Ishikawa (cell line): ENCODE measurements at regions not wholly inside any gene's neighbourhood (a gene's known extent, or its start where the extent isn't known, plus 50 kb on each side); places are given as distances from the start of the nearest gene placed in this dataset.

Source experiments
- CEBPB ChIP-seq: IDR thresholded peaks from 2 replicates; pipeline ENCODE4 v1.6.1; 2012
- EGR1 ChIP-seq: IDR thresholded peaks from 2 replicates; pipeline ENCODE4 v1.6.1; 2012
- EP300 ChIP-seq: IDR thresholded peaks from 2 replicates; pipeline ENCODE4 v1.6.1; 2012; ENCODE audit warnings: borderline replicate concordance
- FOXM1 ChIP-seq: IDR thresholded peaks from 2 replicates; pipeline ENCODE4 v1.6.1; 2012; ENCODE audit warnings: low read depth, borderline replicate concordance
- MAX ChIP-seq: IDR thresholded peaks from 2 replicates; pipeline ENCODE4 v1.6.1; 2012
- NFIC ChIP-seq: IDR thresholded peaks from 2 replicates; pipeline ENCODE4 v1.6.1; 2012
- RAD21 ChIP-seq: IDR thresholded peaks from 2 replicates; pipeline ENCODE4 v1.6.1; 2012; ENCODE audit warnings: low read depth
- REST ChIP-seq: IDR thresholded peaks from 2 replicates; pipeline ENCODE4 v1.6.1; 2012; ENCODE audit warnings: low read depth, mild to moderate bottlenecking
- TAF1 ChIP-seq: IDR thresholded peaks from 2 replicates; pipeline ENCODE4 v1.6.1; 2012; ENCODE audit warnings: low read depth, mild to moderate bottlenecking
- TEAD4 ChIP-seq: IDR thresholded peaks from 2 replicates; pipeline ENCODE4 v1.6.1; 2012
- YY1 ChIP-seq: IDR thresholded peaks from 2 replicates; pipeline ENCODE4 v1.6.1; 2012; ENCODE audit warnings: low read depth

- TF ChIP-seq EP300: no peak
- no peak for TF ChIP-seq REST
- TF ChIP-seq MAX: no peak
- no peak for TF ChIP-seq NFIC
- no peak for TF ChIP-seq EGR1
- TF ChIP-seq RAD21: no peak
- TF ChIP-seq TAF1: no peak
- TF ChIP-seq YY1: no peak
- no peak for TF ChIP-seq CEBPB
- TF ChIP-seq FOXM1: no peak
- no peak for TF ChIP-seq TEAD4
Observed at GRCh38 chr6:5866547-5867051, 140.1 kb downstream of the NRN1 start.
